HEK293T (cell line): ENCODE measurements at regions not wholly inside any gene's neighbourhood (a gene's known extent, or its start where the extent isn't known, plus 50 kb on each side); places are given as distances from the start of the nearest gene placed in this dataset.

Source experiments
- CTCF ChIA-PET: fragments of 350-600 bp; formaldehyde crosslinking; extraction: SDS; loops from one replicate; lab custom pipeline; 2021; ENCODE audit warnings: antibody characterized with exemption, inconsistent platforms; lab: Yijun Ruan, JAX
- POLR2A ChIA-PET: fragments of 350-600 bp; formaldehyde crosslinking; extraction: SDS; loops from one replicate; lab custom pipeline; 2020; ENCODE audit warnings: antibody characterized with exemption, inconsistent platforms; lab: Yijun Ruan, JAX
- DNase-seq: peaks from one replicate; pipeline ENCODE4 v3.0.0; 2012; ENCODE audit warnings: mixed read lengths; ENCODE audit errors: extremely low spot score
- ARNT ChIP-seq: fragments of 450-650 bp; IDR thresholded peaks from 2 replicates; pipeline ENCODE4 v1.6.1; 2017; ENCODE audit warnings: mild to moderate bottlenecking
- BHLHE40 ChIP-seq: fragments of 450-650 bp; IDR thresholded peaks from 2 replicates; pipeline ENCODE4 v1.6.1; 2016; ENCODE audit warnings: mild to moderate bottlenecking, moderate library complexity, borderline replicate concordance
- CTBP1 ChIP-seq: fragments of 450-650 bp; IDR thresholded peaks from 2 replicates; pipeline ENCODE4 v1.6.1; 2016; ENCODE audit warnings: borderline replicate concordance
- ELF4 ChIP-seq: fragments of 450-650 bp; IDR thresholded peaks from 2 replicates; pipeline ENCODE4 v1.6.1; 2017; ENCODE audit warnings: antibody characterized with exemption
- FOXA1 ChIP-seq: fragments of 450-650 bp; IDR thresholded peaks from 2 replicates; pipeline ENCODE4 v1.6.1; 2016; ENCODE audit warnings: mild to moderate bottlenecking
- FOXK2 ChIP-seq: fragments of 450-650 bp; IDR thresholded peaks from 2 replicates; pipeline ENCODE4 v1.6.1; 2016; ENCODE audit warnings: mild to moderate bottlenecking
- FOXM1 ChIP-seq: fragments of 450-650 bp; IDR thresholded peaks from 2 replicates; pipeline ENCODE4 v1.6.1; 2017; ENCODE audit warnings: mild to moderate bottlenecking, borderline replicate concordance
- HDGF ChIP-seq: fragments of 450-650 bp; IDR thresholded peaks from 2 replicates; pipeline ENCODE4 v1.6.1; 2017; ENCODE audit warnings: antibody characterized with exemption, borderline replicate concordance
- L3MBTL2 ChIP-seq: fragments of 450-650 bp; conservative IDR thresholded peaks from 2 replicates; pipeline ENCODE4 v1.6.1; 2016; ENCODE audit warnings: mild to moderate bottlenecking
- LEF1 ChIP-seq: fragments of 450-650 bp; IDR thresholded peaks from 2 replicates; pipeline ENCODE4 v1.6.1; 2017; ENCODE audit warnings: mild to moderate bottlenecking, borderline replicate concordance
- NFRKB ChIP-seq: fragments of 450-650 bp; IDR thresholded peaks from 2 replicates; pipeline ENCODE4 v1.6.1; 2016; ENCODE audit warnings: mild to moderate bottlenecking, moderate library complexity
- SP1 ChIP-seq: fragments of 450-650 bp; IDR thresholded peaks from 2 replicates; pipeline ENCODE4 v1.6.1; 2017
- SUZ12 ChIP-seq: fragments of 450-650 bp; IDR thresholded peaks from 2 replicates; pipeline ENCODE4 v1.6.1; 2016; ENCODE audit warnings: mild to moderate bottlenecking
- TARDBP ChIP-seq: fragments of 450-650 bp; IDR thresholded peaks from 2 replicates; pipeline ENCODE4 v1.6.1; 2016
- ZNF384 ChIP-seq: fragments of 450-650 bp; IDR thresholded peaks from 2 replicates; pipeline ENCODE4 v1.6.1; 2016
- TF ChIP-seq, protein P1 (sequence below): fragments of 450-650 bp; IDR thresholded peaks from 2 replicates; pipeline ENCODE4 v1.6.1; 2016

- TF ChIP-seq SP1 = no peak
- no peak for TF ChIP-seq TARDBP
- TF ChIP-seq FOXM1 = no peak
- TF ChIP-seq, protein P1, sequence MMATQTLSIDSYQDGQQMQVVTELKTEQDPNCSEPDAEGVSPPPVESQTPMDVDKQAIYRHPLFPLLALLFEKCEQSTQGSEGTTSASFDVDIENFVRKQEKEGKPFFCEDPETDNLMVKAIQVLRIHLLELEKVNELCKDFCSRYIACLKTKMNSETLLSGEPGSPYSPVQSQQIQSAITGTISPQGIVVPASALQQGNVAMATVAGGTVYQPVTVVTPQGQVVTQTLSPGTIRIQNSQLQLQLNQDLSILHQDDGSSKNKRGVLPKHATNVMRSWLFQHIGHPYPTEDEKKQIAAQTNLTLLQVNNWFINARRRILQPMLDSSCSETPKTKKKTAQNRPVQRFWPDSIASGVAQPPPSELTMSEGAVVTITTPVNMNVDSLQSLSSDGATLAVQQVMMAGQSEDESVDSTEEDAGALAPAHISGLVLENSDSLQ = no peak
- TF ChIP-seq FOXK2 = no peak
- no peak for TF ChIP-seq HDGF
- TF ChIP-seq LEF1 = no peak
- no peak for TF ChIP-seq ELF4
- no peak for TF ChIP-seq ZNF384
- no peak for TF ChIP-seq ARNT
- no peak for TF ChIP-seq NFRKB
- no peak for TF ChIP-seq BHLHE40
- TF ChIP-seq L3MBTL2 = no peak
- no peak for TF ChIP-seq CTBP1
- TF ChIP-seq FOXA1 = no peak
- no peak for TF ChIP-seq SUZ12
- no peak for DNase-seq
- ChIA-PET POLR2A (no interaction called here), CTCF (interaction anchor here (0.7 kb wide), 1 partner anchor 156 kb away, joined by 3 read pairs; no protein-coding TSS in a partner anchor)
These were observed 548.4 kb downstream of the PLPP3 start for GRCh38 chr1:56031001-56031400.

DNA sequence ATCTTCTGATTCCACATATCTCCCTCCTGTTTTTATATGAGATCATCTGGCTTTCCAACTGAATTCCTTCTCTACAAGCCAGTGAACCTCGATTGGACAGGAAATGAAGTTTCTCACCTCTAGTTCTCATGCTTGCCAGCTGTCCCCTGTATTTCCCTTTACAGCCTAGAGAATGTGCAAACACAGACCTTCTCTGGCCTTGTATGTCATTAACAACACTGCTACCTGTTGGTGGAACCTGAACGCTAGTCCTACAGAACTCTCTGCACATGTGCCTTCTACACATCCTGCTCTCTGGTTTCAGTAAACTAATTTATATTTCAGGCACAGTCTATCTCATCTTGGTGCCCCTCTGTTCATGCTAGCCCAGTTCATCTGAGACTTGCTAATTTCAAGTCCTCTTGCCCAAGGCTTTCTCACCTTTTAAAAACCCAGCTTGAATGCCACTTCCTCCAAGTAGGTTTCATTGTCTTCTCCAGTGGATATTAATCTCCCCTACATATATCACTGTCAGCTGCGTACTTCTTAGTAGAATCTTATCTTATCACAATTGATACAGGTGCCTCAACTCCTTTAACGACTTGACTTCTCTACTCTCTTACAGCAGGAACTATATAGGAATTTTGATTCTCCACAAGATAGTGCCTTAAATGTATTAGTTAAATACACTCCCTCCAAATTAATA is 549.9 kb downstream of the PLPP3 start:
- no peak for DNase-seq
- TF ChIP-seq, protein P1 = peak; percentile 20; the same call in 1 of the 2 replicates
- TF ChIP-seq ELF4 (no peak), SP1 (no peak)
- CTCF ChIA-PET = no interaction called here
- POLR2A ChIA-PET = no interaction called here

- DNase-seq = no peak
- POLR2A ChIA-PET = no interaction called here
- TF ChIP-seq FOXK2 = no peak
- TF ChIP-seq ZNF384 = no peak
- TF ChIP-seq, protein P1 = no peak
- no peak for TF ChIP-seq BHLHE40
- no peak for TF ChIP-seq CTBP1
- CTCF ChIA-PET = no interaction called here
These were observed 550.5 kb downstream of the PLPP3 start for GRCh38 chr1:56028911-56029310.

- DNase-seq = no peak
- ChIA-PET CTCF (no interaction called here), POLR2A (no interaction called here)
- TF ChIP-seq CTBP1 (no peak), BHLHE40 (no peak), ARNT (no peak), ELF4 (no peak)
These were observed 551.1 kb downstream of the PLPP3 start for GRCh38 chr1:56028244-56028643.

GRCh38 chr1:56025942-56026341 is 553.4 kb downstream of the PLPP3 start:
- no peak for DNase-seq
- TF ChIP-seq FOXA1 (no peak), HDGF (no peak), TARDBP (no peak), FOXM1 (no peak), NFRKB (no peak), ZNF384 (no peak), CTBP1 (no peak), L3MBTL2 (no peak), SP1 (no peak), BHLHE40 (no peak), ELF4 (no peak), FOXK2 (no peak), LEF1 (no peak), ARNT (no peak), SUZ12 (no peak)
- TF ChIP-seq, protein P1 = no peak
- CTCF ChIA-PET = no interaction called here
- POLR2A ChIA-PET = no interaction called here

DNA sequence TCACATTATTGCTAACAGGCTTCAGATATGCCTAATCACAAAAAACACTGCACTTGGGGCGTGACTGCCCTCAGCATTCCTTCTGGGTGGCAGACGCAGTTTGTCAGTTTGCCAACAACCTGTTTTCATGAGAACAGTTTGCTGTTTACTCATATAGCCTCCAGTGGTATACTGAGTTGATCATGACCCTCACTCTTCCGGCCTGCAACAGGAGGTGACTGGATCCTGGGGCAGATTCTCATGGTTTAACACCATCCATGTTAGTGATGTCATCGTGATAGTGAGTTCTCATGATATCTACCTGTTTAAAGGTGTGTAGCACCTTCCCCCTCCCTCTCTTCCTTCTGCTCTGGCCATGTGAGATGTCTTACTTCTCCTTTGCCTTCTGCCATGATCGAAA is 555.2 kb downstream of the PLPP3 start:
- POLR2A ChIA-PET = no interaction called here
- no peak for DNase-seq
- TF ChIP-seq FOXK2 (no peak), LEF1 (no peak), CTBP1 (no peak), TARDBP (no peak), L3MBTL2 (no peak), ZNF384 (no peak), ARNT (no peak)
- TF ChIP-seq, protein P1 = no peak
- CTCF ChIA-PET = no interaction called here
